HG03039 (cell line): ENCODE measurements at regions not wholly inside any gene's neighbourhood (a gene's known extent, or its start where the extent isn't known, plus 50 kb on each side); places are given as distances from the start of the nearest gene placed in this dataset.

Experiments
- ATAC-seq: cut with Tn5 transposase; IDR thresholded peaks from one replicate; pipeline ENCODE4 v1.9.1; 2021; ENCODE audit warnings: mild to moderate bottlenecking, moderate library complexity; ENCODE audit not compliant: unreplicated experiment

DNA sequence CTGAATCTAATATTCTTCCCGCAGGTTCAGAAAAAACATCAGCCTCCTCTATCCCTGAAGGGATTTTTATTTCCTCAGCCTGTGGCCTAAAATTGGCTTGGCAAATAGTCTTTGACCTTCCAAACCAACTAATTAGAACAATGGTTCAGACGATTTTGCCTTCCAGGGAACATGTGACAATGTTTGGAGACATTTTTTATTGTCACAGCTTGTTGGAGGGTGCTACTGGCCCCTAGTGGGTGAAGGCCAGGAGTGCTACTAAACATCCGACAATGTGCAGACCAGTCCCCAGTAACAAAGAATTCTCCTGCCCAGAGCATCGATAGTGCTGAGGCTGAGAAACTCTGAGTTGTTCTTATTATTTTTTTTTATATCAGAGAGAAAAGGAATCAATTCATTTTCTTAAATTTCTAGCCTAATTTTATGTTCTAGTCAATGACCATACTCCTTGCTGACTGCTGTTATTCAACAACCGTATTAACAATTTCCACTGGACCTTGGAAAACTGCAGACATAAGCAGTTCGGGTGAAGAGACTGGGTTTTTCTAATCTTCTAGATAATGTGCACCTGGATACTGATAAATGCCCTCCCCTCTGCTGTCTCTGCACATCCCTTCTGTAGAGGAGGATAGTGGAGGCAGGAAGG is 280.7 kb downstream of the LMX1A start:
- ATAC-seq, result no peak

DNA sequence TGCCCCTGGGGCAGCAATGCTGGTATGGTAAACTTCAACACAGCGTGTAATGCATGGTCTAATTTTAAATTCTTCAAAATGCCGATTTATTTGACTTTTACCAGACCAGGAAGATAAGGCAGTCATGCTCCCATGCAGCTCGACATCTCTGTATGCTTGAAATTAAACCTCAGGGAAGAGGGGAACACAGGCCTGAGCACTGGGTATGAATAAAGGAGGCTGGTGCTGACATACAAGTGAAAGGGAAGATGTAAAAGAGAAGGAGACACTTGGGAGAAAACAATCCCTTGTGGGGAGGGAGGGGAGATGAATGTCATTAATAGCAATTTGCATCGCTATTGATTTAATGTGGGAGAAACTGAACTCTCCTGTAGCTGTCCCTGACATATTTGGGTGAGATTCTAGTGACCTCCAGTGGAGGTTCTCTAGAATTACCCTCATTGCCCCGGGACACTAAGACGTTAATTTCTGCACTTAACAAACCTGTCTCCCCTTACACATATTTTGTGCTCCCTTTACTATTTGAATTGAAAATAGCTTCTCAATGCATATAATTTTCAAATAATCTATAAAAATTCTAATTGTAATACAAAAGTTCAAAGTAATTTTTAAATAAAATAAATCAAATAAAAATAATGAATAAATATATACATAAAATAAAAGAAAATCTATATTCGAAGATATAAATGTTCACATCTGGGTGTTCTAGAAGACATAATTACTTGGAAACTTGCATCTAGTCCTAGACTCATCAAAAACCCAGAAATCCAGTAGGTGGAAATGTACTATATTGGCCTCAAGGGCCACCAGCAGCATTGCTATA is 283.1 kb downstream of the LMX1A start:
- ATAC-seq, result peak; percentile 59

DNA sequence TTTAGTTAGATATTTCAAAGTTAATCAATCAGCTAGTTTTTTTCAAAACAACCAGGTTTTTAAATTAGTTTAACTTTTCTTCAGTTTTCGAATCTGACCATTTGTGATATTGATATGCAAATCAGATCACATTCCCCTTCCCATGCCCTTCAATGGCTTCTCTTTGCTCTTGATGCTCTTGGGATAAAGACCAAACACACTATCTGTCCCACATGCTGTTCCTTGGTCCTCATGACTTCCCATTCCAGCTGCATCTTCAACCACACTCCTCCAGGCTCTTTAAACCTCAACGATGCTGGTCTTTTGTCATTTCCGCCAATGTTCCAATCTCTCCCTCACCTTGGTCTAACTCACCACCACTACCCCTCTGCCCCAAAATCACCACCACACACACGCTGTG is 285.8 kb downstream of the LMX1A start:
- ATAC-seq, result no peak

DNA sequence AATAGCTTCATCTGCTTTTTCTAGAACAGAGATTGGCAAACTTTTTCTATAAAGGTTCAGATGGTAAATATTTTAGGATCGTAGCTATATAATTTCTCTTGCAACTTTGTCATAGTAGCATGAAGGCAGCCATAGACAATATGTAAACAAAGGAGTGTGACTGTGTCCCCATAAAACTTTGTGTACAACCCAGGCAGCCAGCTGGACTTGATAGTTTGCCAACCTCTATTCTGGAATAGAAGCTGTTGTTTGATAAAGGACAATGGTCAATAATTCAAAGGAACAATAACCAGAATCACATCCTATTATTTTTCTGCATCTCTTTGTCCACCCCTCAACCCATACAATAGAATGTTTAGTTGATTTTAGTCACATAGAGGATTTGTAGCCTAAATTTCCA is 286.7 kb downstream of the LMX1A start:
- ATAC-seq, result no peak

DNA sequence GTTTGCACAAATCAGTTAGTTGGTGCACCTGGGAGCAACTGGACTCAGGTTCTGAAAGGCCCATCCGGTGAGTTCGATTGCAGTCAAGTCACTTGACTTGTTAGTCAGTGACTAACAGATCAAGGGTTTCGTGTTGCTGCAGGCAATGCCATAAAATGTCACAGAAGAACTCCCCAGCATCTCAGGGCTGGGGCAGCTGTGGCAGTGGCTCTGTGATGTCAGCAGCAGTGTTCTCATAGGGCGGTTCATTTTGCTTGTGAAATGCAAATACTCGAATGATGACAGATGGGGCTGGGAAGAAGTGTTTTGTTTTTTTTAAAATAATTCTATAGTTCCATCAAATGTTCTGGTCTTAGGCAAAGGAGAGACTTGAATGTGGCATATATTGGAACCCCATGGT is 287.8 kb downstream of the LMX1A start:
- no peak for ATAC-seq

DNA sequence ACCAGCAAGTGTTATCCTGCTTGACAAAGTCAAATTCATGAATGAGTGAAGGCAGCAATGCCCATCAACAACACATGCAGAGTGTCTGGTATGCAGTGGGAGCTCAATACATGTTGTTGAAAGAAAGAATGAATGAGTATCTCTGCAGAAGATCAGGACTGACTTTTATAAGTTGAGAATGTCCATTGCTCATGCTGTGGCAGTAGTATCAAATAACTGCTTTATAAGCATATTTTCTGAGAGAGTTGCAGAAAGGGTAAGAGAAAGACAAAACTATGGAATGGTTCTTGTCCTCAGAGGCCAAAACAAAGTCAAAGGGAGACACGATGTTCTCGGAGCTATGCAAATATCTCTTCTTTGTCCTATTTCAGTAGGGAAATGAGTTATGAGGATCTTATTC is 288.7 kb downstream of the LMX1A start:
- ATAC-seq, result no peak

DNA sequence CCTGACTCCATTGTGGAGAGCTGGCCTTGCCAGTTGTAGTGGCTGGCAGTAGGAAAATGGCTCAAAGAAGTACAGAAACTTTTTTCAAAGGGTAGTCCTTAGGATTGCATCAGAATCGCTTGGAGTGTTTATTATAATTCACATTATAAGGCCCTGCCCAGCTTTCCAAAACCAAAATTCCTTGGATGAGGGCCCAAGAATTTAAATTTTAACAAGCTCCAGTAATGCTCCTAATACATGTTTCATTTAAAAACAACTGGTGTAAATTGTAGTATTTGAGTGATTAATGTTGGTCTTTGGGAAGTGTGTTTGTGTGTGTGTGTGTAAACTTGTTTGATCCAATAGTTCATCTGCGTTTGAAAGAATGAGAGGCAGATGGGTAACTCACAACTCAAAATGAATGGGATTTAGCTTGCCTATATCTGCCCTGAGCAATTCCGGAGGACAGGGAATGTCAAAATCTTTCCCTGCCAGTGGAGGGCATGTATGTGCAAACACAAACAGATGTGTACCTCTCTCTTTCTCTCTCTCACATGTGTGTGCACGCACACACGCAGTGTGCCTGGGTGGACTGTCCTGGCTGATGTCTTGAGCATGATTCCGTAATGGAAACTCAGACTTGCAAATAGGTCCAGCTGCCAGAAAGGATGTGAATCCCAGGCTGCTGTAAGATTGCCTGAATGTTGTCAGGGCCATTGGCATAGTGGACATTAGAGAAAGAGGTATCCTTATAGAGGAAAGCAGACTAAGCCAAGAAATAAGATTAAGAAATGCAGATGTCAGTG is 293.1 kb downstream of the LMX1A start:
- ATAC-seq, result no peak

DNA sequence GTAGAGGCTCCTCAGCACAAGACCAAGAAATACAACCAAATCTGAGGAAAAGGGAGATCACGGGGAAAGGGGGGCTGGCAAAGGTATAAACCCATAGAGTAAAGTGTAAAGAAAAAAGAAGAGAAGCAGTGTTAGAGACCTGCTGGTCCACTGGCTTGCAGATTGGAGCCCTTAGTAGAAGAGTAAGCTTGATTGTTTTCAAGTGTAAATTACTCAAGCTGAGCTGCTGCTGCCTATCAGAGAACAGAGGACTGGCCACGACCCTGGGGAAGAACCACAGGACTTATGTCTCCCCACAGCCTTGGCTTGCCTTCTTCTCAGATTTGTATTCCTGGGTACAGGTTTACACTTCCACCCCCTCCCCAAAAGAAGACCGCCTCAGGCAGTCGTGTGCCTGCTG is 294.2 kb downstream of the LMX1A start:
- no peak for ATAC-seq

DNA sequence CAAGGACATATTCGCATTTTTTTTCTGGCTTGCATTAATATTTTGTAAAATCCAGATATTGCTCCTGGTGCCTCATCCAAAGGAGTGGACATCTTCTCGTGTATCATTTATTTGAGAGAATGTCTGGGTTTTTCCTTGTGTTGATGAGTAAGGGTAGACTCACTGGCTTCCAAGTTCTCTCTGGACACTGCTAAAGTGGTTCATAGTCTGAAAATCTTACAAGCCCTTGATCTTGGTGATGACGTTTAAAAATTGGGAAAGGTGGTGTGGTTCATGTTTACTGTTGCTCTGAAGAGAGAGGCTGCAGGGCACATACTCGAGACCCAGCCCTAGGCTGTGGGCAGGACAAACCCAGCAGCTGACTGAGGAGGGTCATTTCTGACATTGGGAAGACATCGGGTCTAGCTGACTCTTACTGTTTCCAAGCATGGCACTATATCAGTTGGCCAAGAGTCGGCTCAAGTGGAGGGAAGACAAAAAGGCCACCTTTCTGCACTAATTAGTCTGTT is 296.2 kb downstream of the LMX1A start:
- ATAC-seq, result no peak

DNA sequence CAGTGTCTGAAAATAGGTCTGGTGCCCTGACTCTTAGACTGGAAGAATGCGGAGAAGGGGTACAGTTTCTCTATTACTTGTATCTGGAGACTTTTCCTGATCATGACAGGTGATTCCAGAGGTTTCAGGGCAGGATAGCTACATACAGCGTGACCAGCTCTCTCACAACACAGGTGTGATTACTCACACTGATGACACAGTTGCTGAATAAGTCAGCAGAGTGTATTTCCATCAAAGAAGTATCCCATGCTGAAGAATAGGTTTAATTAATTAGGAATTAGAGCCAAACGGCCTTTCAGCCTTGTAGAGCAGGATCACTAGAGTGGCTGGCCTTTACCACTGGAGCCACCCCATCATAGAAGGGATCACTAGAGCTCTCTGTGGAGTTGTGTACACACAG is 298.6 kb downstream of the LMX1A start:
- no peak for ATAC-seq

DNA sequence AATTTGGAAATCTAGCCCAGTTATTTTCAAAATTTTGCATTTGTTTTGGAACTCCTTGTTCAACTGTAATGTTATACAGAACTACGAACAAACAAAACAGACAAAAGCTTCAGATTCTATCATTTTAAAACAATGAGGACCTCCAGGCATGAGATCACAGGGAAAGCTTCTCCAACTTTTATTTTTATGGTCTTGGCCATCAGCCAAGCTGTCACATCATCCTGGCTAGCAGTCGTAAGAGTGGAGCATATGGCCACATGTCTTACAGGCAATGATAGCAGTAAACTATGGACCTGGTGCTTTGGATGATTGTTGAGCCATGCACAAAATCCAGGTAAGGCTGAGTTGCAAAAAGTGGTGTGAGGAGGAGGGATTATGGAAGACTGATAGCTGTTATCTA is 299.6 kb downstream of the LMX1A start:
- ATAC-seq, result no peak

DNA sequence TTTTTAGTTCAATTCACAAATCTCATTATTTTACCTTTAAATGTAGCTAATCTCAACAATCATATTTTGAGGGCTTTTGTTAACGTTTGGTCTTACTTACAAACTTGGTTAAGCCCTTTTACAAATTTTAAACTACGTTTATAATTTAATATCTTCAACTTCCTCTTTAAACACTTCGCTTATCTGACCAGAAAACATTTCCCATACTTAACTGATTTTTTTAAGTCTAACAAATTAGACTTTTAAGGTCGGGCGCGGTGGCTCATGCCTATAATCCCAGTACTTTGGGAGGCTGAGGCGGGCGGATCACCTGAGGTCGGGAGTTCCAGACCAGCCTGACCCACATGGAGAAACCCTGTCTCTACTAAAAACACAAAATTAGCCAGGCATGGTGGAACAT is 300.9 kb downstream of the LMX1A start:
- ATAC-seq, result no peak

DNA sequence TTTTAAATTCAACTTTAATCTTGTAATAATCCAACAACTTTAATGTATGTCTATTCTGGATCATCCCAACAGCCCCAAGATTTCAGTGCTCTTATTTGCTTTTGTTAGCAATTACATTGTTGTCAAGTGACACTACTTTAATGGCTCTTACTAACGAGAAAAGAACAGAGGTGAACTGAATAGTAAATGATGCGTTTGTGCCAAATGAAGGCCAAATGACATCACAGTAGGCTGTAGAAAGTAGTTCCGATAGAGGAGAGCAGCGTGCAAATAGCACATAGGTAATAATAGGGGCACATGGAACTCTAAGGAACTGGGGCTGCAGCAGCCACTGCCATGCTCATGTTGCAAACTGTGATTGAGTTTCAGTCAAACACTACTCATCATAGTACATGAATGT is 301.9 kb downstream of the LMX1A start:
- ATAC-seq, result no peak

DNA sequence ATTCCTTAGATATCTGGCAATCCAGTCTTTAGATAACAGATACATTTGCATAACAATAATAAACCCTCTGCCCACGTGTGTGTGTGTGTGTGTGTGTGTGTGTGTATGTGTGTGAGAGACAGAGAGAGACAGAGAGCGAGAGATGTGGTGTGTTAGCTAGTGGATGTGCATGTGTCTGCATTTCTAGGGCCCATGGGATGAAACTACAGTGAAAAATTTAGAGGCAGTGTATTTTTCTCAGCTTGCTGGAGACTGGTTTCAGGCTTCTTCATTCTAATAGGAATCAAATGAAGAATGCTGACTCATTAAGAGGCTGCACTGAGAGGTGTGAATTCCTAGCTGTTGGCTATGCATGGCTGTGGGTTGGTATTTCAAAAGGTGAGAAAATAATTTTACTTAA is 303.2 kb downstream of the LMX1A start:
- ATAC-seq, result no peak

DNA sequence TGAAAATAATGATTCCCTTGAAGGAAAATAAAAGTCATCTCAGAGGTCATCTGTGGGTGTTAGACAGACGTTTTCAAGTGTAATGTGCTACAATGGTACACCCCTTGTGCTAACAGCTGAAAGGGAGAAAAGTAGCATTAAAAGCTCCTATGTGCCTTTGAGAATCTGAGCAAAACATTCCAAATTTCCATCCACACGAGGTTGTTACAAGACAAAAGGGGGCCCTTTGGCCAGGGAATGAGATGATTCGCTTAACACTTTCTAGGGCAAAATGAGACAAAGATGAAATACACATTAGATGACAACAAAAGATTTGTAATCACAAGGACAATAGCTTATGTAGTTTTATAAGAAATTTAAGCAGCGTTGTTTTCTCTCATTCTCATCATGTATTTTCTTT is 303.6 kb downstream of the LMX1A start:
- no peak for ATAC-seq

DNA sequence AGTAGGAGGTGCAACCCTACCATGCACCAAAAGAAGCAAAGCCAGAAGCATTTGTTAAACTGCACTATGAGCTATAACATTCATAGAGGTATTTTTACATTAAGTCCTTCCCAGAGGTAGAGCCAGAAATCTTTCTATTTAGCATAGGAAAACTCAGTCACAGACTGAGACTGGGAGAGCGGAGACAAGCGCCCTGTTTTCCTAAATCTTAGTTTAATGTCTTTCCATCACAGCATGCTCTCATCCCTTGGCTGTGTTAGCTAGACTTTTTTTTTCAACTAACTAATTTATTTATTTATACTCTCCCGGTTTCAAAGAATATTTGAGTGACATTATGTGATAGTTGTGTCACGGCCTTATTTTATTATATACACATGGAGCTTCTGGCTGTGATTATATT is 304.1 kb downstream of the LMX1A start:
- no peak for ATAC-seq

DNA sequence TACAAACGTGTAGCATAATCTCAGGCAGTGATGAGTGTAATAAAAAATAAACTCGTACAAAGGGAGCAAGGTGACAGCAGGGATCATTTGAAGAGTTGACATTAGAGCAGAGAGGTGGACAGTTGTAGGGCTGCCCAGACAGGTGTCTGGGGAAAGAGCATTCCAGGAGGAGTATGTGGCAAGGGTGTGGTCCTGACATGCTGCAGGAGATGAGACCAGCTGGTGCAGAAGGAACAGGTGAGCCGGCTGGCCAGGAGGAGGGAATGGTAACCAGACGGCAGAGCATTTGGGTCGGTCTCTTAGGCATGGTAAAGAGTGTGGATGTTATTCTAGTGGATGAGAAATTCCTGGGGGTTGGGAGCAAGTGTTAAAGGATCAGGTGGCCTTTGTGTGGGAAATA is 306.3 kb downstream of the LMX1A start:
- no peak for ATAC-seq

DNA sequence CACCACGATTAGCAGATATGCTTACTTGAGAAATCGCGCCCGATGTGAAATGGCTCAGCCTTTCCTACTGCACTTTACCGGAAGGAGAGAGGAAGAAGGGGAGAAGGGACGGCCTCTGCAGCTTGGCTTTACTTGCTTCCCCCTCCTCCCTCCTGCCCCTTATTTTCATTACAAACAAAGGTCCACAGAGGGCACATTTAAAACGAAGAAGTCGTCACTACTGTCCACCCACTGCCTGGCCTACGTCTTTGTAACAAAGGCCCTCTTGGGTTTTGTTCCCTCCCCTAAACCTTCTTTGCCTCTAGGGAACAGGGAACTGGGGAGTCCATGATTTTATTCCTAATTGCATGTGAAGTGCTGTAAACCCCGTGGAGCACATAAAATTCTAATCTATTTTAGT is 308.5 kb downstream of the LMX1A start:
- no peak for ATAC-seq

DNA sequence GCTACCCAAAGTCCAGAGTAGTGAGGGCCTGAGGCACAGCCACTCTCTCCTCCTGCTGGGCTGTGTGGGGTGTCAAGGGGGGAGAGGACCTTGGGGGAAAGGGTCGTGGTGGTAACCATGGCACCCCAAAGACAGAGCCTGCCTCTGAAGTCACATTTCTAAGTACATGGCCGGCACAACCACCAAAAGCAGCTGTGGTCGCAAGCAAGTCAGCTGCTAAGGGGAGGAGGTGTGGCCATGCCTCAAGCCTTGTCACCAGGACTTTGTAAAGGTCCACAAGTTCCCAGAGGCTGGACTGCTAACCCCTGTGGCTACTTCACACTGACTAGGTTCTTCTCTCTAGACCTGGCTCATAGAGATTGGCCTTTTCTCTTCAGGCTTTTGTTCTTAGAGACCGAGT is 310.6 kb downstream of the LMX1A start:
- ATAC-seq, result no peak

DNA sequence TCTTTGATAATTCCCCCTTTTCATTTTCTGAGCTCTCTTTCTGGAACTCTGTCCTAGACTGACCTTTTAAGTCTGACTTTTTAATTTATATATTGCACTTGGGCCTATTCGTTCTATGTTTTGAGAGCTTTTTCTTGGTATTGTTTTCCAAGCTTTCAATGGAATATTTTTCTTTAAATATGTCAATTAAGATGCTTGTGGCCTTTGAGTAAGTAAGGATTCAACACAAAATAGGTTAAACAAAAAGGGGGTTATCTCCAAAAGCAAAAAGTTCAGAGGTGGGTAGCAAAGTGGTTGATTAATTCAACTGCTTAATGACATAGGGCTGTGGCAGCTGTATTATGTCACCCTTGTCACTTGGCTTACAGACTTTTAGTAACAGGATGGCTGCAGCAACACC is 315.9 kb downstream of the LMX1A start:
- no peak for ATAC-seq

DNA sequence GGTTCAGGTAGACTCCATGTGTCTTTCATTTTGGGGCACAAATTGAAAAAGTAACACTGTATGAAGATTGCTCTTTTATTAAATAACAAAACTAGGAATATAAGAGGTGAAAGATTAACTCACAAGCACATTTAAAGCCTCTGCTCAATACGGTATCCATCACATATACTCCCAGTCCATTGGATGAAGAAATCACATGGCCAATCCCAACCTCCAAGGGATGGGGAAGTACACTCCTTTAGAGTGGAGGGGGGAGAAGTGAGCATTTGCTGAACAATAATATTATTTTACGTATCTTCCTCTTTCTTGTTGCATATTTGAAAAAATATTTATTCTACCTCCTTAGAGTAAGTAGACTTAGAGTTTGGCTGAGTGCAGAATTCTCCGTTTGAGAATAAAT is 316.5 kb downstream of the LMX1A start:
- ATAC-seq, result no peak

DNA sequence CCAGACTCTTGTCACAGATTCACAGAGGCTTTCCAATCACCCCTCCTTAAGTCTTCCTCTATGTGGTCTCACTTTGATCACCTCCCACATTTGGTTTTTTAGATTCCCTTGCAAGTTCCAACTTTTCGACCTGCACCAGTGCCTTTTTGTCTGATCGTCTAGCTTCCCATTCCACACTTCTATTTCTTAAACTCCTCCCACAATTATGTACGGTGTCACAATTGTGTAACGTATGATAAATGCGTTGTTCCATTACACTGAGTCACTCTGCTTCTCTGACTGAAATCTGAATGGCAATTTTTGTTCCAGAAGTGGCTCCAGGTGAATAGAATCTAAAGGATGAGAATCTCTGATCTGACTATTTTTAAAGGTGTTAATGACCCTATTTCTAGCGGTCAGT is 320.1 kb downstream of the LMX1A start:
- no peak for ATAC-seq
